ENCODE measurements at regions not wholly inside any gene's neighbourhood (a gene's known extent, or its start where the extent isn't known, plus 50 kb on each side); places are given as distances from the start of the nearest gene placed in this dataset.

- TF ChIP-seq, protein P1, sequence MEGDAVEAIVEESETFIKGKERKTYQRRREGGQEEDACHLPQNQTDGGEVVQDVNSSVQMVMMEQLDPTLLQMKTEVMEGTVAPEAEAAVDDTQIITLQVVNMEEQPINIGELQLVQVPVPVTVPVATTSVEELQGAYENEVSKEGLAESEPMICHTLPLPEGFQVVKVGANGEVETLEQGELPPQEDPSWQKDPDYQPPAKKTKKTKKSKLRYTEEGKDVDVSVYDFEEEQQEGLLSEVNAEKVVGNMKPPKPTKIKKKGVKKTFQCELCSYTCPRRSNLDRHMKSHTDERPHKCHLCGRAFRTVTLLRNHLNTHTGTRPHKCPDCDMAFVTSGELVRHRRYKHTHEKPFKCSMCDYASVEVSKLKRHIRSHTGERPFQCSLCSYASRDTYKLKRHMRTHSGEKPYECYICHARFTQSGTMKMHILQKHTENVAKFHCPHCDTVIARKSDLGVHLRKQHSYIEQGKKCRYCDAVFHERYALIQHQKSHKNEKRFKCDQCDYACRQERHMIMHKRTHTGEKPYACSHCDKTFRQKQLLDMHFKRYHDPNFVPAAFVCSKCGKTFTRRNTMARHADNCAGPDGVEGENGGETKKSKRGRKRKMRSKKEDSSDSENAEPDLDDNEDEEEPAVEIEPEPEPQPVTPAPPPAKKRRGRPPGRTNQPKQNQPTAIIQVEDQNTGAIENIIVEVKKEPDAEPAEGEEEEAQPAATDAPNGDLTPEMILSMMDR (IDR thresholded peaks at IDR 0.05; ENCODE audit: poor library complexity, severe bottlenecking) = no peak
- no peak for TF ChIP-seq POLR2AphosphoS5 (IDR thresholded peaks at IDR 0.05)
- TF ChIP-seq, protein P2, sequence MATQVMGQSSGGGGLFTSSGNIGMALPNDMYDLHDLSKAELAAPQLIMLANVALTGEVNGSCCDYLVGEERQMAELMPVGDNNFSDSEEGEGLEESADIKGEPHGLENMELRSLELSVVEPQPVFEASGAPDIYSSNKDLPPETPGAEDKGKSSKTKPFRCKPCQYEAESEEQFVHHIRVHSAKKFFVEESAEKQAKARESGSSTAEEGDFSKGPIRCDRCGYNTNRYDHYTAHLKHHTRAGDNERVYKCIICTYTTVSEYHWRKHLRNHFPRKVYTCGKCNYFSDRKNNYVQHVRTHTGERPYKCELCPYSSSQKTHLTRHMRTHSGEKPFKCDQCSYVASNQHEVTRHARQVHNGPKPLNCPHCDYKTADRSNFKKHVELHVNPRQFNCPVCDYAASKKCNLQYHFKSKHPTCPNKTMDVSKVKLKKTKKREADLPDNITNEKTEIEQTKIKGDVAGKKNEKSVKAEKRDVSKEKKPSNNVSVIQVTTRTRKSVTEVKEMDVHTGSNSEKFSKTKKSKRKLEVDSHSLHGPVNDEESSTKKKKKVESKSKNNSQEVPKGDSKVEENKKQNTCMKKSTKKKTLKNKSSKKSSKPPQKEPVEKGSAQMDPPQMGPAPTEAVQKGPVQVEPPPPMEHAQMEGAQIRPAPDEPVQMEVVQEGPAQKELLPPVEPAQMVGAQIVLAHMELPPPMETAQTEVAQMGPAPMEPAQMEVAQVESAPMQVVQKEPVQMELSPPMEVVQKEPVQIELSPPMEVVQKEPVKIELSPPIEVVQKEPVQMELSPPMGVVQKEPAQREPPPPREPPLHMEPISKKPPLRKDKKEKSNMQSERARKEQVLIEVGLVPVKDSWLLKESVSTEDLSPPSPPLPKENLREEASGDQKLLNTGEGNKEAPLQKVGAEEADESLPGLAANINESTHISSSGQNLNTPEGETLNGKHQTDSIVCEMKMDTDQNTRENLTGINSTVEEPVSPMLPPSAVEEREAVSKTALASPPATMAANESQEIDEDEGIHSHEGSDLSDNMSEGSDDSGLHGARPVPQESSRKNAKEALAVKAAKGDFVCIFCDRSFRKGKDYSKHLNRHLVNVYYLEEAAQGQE (IDR thresholded peaks at IDR 0.05; ENCODE audit: borderline replicate concordance) = no peak
- no peak for TF ChIP-seq EZH2 (IDR thresholded peaks at IDR 0.05; ENCODE audit: borderline replicate concordance, insufficient read depth, low read length, poor library complexity, severe bottlenecking)
- no peak for TF ChIP-seq EP300 (conservative IDR thresholded peaks at IDR 0.05; ENCODE audit: poor library complexity, severe bottlenecking)
- TF ChIP-seq TAF1 (IDR thresholded peaks at IDR 0.05; ENCODE audit: low read depth) = no peak
- TF ChIP-seq RAD21 (conservative IDR thresholded peaks at IDR 0.05) = no peak
- no peak for TF ChIP-seq SMC3 (conservative IDR thresholded peaks at IDR 0.05; ENCODE audit: poor library complexity)
Measured at GRCh38 chr20:52524861-52525260, 333.3 kb upstream of the ZFP64 start.
